GM19467 (cell line): ENCODE measurements at regions not wholly inside any gene's neighbourhood (a gene's known extent, or its start where the extent isn't known, plus 50 kb on each side); places are given as distances from the start of the nearest gene placed in this dataset.

Source experiments
- ATAC-seq: cut with Tn5 transposase; IDR thresholded peaks from one replicate; pipeline ENCODE4 v1.9.1; 2021; ENCODE audit warnings: mild to moderate bottlenecking, moderate library complexity; ENCODE audit not compliant: unreplicated experiment

DNA sequence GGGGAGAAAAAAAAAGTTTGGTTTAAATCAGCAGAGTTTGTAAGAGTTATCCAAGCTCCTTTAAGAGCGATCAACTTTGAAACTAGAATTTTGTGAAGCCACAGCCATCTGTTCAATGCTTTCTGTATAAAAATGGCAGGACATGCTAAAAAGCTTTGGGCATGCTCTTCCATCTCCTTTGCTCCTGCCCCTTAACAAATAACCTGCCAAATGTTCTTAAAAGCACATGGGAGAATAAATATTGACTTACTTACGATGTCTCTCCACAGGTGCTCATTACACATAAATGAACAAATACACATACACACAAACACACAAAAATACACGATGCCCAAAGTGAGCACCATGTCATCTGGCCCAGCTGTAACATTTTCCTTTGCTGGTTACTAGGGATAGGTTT, 211.8 kb upstream of the DPH6 start:
- no peak for ATAC-seq

DNA sequence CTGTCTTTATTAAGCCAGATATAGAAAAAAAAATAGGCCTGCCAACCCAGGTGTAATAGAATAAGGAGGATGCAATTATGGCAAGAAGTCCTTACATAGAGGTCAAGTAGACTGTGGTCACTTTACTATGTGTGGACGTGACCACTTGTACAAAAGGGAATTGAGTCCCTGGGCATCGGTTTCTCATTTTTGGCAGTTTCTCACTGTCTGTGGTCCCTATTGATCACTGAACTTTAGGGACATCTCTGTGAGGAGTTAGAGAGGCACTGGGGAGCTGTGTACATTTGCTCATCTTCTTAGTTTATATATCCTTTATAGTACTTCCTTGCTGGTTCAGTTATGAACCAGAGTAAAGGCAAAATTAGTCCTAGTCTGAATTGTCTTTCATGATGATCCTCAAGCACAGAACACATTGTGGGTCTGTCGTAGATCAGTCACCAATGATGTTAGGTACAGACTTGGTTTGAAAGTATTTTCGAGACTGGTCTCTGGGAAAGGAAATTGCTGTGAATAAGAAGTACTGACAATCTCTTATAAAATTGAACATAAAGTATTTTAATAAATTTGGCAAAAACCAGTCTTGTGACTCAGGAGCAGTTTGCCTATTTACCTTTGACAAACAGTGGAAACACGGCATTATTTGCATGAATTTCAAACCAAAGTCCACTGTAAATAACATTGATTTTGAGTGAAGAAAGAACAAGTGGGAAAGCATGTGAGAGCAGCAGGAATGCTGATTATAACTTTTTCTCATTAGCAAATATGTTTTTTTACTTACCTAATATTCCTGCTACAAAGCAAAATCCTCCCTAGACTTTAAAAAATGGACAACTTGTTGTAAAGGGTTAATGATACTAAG, 218.9 kb upstream of the DPH6 start:
- no peak for ATAC-seq

DNA sequence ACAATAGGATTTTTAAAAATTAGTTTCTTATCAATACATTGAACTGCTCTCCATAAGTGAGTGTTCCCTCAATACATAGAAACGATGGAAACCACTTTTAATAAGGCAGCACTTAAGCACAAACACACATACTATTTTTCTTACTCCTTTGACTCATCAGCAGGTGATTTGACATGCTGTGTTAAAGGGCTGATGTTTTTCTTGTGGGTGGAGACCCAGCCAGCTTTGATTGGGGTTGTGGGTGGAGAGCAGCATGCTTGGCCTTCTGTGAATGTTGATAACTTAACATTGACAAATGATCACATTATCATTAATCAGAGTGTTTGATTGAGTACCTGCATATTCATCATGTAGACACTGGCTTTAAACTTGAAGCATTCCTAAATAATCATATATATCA, 223.0 kb upstream of the DPH6 start:
- ATAC-seq: no peak

GRCh38 chr15:35769656-35770055, 223.7 kb upstream of the DPH6 start:
- ATAC-seq: no peak

DNA sequence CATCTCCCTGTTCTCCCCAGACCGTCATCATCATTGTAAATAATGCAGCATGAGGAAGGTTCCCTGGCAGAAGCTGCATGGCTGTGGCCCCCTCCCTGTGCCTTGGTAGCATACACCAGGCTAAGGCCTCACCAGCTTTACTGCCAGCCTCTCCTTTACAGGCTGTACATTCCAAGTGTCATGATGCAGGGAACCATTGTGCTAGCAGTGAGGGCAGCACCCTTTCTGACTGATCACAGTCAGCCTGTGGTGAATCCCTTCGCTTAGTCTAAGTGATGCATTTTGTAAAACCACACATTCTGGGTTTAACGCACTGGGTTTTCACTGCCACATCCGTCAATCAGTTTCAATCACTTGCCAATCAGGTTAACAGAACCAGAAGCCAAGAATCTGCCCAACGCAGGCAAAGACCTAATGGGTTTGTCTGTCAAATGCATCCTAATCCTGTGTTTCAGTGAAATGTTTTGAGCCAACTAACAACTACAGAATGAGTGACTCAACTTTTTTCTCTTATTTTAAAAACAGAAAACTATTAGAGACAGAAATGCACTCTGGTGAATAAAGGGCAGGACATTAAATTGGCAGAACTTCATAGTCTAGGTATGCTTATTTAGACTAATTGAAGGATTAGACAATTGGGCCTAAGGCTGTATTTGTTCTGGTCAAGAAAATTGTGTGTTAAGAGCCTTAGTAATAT, 225.9 kb upstream of the DPH6 start:
- no peak for ATAC-seq

- ATAC-seq: no peak
Observed at GRCh38 chr15:35774653-35775052, 228.7 kb upstream of the DPH6 start.

DNA sequence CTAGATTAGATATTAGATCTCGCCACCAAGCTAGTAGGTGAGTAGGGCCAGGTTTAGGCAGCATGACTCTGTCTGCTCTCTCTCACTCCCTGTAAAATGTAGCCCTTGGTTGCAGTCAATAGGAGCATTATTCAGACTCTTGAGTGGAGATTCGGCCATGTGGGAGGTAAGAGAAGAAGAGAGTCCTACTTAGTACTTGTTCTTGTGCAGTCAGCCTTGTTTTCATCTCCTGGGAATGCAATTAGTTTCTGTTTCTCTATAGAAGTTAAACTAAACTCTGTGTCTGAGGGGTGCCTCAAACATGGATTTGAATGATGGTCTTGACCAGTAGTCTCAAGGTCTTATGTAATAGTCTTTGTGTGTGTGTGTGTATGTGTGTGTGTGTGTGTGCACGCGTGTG, 229.5 kb upstream of the DPH6 start:
- ATAC-seq: no peak

DNA sequence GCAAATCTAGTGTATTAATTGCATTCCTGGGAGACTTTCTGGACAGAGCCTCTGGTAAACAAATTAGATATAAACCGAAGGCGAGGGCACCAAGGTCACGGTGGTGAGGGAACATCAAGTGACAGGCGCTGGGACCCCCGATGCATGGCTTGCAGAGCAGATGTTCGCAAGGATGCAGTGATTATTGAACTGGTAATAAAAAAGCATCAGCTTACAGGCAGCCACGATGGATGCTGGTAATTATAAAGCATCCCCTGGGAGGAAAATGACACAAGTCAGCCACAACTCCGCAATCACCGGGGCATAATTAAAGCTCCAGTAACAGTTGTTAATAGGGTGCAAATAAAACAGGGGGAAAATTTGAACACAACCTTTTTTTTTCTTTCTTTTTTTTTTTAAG, 231.1 kb upstream of the DPH6 start:
- ATAC-seq: no peak

- no peak for ATAC-seq
Observed at GRCh38 chr15:35783203-35783602, 237.2 kb upstream of the DPH6 start.

- no peak for ATAC-seq
Observed at GRCh38 chr15:35784745-35785144, 238.8 kb upstream of the DPH6 start.

DNA sequence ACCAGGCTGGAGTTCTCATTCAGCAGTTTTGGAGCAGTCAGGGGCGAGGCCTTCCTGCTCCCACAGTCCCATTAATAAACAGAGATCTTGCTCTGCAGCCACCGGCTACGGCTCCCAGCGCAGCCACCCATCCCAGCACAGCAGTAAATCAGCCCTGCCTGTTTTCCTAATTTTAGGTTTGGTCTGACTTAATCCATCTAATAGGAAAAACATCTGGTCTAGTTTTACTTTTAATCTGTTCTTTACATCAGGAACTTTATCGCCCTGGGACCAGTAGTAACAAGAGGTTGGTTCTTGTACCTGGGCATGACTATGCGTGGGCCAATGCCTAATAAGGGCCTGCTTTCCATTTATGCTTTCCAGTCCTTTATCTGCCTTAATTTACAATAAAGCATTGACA, 264.0 kb upstream of the DPH6 start:
- ATAC-seq: no peak

- ATAC-seq: no peak
Observed at GRCh38 chr15:35813573-35813972, 267.6 kb upstream of the DPH6 start.

- ATAC-seq: no peak
Observed at GRCh38 chr15:35818846-35819245, 272.9 kb upstream of the DPH6 start.

DNA sequence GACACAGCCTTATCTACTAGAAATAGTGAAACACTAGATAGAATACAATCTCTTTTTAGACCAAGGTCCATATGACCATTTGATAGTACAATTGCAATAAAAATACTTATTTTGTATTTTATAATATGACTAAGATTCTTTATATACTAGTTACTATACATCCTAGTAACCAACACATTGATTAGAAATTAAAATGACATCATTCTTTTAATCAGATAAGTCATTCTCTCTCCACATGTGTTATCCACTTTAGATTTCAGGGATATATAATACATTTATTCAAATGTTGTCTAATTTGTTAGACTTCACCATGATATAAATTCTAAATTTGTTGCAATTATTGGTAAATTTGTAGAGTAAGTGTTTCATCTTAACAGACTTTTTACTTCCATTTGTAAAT, 276.2 kb upstream of the DPH6 start:
- no peak for ATAC-seq

DNA sequence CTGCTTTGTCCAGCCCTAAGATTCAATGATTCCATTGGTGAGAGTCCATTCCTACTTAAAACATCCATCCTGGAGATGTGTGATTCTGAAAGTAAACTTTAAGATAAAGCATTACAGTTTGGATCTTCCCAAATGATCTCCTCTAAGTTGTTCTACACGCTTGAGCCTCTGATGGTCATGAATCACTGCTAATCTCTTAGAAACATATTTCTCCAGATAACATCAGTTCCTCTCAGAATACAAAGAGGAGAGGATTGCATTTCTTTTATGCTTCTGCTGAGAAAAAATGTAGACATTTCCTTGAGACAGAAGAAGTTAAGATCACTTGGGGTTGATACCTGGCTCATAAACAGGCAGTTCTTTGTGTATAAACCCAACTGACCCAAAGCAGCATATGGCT, 281.2 kb upstream of the DPH6 start:
- ATAC-seq: no peak

GRCh38 chr15:35827911-35828310, 281.9 kb upstream of the DPH6 start:
- ATAC-seq: no peak

GRCh38 chr15:35833581-35833980, 287.6 kb upstream of the DPH6 start:
- no peak for ATAC-seq

GRCh38 chr15:35834216-35834830, 288.4 kb upstream of the DPH6 start:
- no peak for ATAC-seq

- ATAC-seq: no peak
Observed at GRCh38 chr15:35834866-35835265, 288.9 kb upstream of the DPH6 start.

GRCh38 chr15:35838424-35839111, 292.6 kb upstream of the DPH6 start:
- ATAC-seq: no peak

DNA sequence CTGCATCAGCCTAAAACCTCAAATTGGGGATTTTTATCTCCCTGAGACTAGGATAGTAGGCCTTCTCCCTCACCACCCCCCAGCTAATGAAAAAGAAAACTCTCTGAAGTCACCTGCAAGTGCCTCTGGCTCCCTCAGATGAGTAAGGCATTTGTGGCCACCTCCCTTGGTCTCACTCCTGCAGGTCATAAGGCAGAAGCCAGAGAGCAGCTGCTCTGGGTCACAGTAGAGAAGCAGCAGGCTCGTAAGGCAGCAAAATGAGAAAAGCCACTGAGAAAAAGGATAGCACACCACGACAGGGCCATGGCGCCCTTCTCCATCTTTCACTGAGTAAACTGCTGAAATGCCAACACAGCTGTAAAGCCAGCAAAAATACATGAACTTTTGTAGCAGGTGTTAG, 296.7 kb upstream of the DPH6 start:
- no peak for ATAC-seq
